ENCODE measurements at regions not wholly inside any gene's neighbourhood (a gene's known extent, or its start where the extent isn't known, plus 50 kb on each side); places are given as distances from the start of the nearest gene placed in this dataset.

GRCh38 chr2:103977668-103978067, 876.2 kb upstream of the POU3F3 start:
- no peak overlapping the region for H3K4me3 ChIP-seq (ENCODE audit: low read length)
- no peaks in the 10 kb centered on the region for H3K27me3 ChIP-seq (ENCODE audit: insufficient read depth, low read length)

GRCh38 chr2:103980401-103980800, 873.5 kb upstream of the POU3F3 start:
- peaks cover 2% of the 10 kb centered on the region for H3K4me1 ChIP-seq (ENCODE audit: insufficient read depth, low read length)
- no peak overlapping the region for H3K4me3 ChIP-seq (ENCODE audit: low read length)
- no peaks in the 10 kb centered on the region for H3K27me3 ChIP-seq (ENCODE audit: insufficient read depth, low read length)
- H3K9me3 ChIP-seq (ENCODE audit: low read length): no peaks in the 10 kb centered on the region
- H2AFZ ChIP-seq (ENCODE audit: low read depth, low read length): no peak overlapping the region
- no peaks in the 10 kb centered on the region for H3K36me3 ChIP-seq (ENCODE audit: insufficient read depth, low read length)

More at GRCh38 chr2:103977668-103978067, 876.2 kb upstream of the POU3F3 start:
- Histone ChIP-seq H2AFZ (ENCODE audit: low read depth, low read length) (no peak overlapping the region), H3K4me1 (ENCODE audit: insufficient read depth, low read length) (no peaks in the 10 kb centered on the region), H3K36me3 (ENCODE audit: insufficient read depth, low read length) (no peaks in the 10 kb centered on the region), H3K9me3 (ENCODE audit: low read length) (no peaks in the 10 kb centered on the region)

- Histone ChIP-seq H3K4me3 (ENCODE audit: low read length) (no peak overlapping the region), H2AFZ (ENCODE audit: low read depth, low read length) (no peak overlapping the region), H3K9me3 (ENCODE audit: low read length) (no peaks in the 10 kb centered on the region), H3K4me1 (ENCODE audit: insufficient read depth, low read length) (peaks cover 2% of the 10 kb centered on the region), H3K27me3 (ENCODE audit: insufficient read depth, low read length) (no peaks in the 10 kb centered on the region), H3K36me3 (ENCODE audit: insufficient read depth, low read length) (no peaks in the 10 kb centered on the region)
Measured at GRCh38 chr2:103982691-103983090, 871.2 kb upstream of the POU3F3 start.

- H3K27me3 ChIP-seq (ENCODE audit: insufficient read depth, low read length): no peaks in the 10 kb centered on the region
Measured at GRCh38 chr2:103986001-103986400, 867.9 kb upstream of the POU3F3 start.

GRCh38 chr2:103991591-103991990, 862.3 kb upstream of the POU3F3 start:
- Histone ChIP-seq H3K4me3 (ENCODE audit: low read length) (no peak overlapping the region), H3K4me1 (ENCODE audit: insufficient read depth, low read length) (no peaks in the 10 kb centered on the region), H3K9me3 (ENCODE audit: low read length) (no peaks in the 10 kb centered on the region), H2AFZ (ENCODE audit: low read depth, low read length) (no peak overlapping the region), H3K27me3 (ENCODE audit: insufficient read depth, low read length) (no peaks in the 10 kb centered on the region), H3K36me3 (ENCODE audit: insufficient read depth, low read length) (no peaks in the 10 kb centered on the region)

More at GRCh38 chr2:103986001-103986400, 867.9 kb upstream of the POU3F3 start:
- Histone ChIP-seq H3K4me1 (ENCODE audit: insufficient read depth, low read length) (peaks cover 2% of the 10 kb centered on the region), H2AFZ (ENCODE audit: low read depth, low read length) (no peak overlapping the region), H3K36me3 (ENCODE audit: insufficient read depth, low read length) (no peaks in the 10 kb centered on the region), H3K9me3 (ENCODE audit: low read length) (no peaks in the 10 kb centered on the region), H3K4me3 (ENCODE audit: low read length) (no peak overlapping the region)

- Histone ChIP-seq H3K27me3 (ENCODE audit: insufficient read depth, low read length) (no peaks in the 10 kb centered on the region), H3K9me3 (ENCODE audit: low read length) (no peaks in the 10 kb centered on the region), H2AFZ (ENCODE audit: low read depth, low read length) (no peak overlapping the region), H3K36me3 (ENCODE audit: insufficient read depth, low read length) (no peaks in the 10 kb centered on the region), H3K4me1 (ENCODE audit: insufficient read depth, low read length) (peaks cover 9% of the 10 kb centered on the region), H3K4me3 (ENCODE audit: low read length) (no peak overlapping the region)
Measured at GRCh38 chr2:104004821-104005220, 849.1 kb upstream of the POU3F3 start.

- H3K4me3 ChIP-seq (ENCODE audit: low read length): no peak overlapping the region
- H2AFZ ChIP-seq (ENCODE audit: low read depth, low read length): no peak overlapping the region
- no peaks in the 10 kb centered on the region for H3K27me3 ChIP-seq (ENCODE audit: insufficient read depth, low read length)
- H3K36me3 ChIP-seq (ENCODE audit: insufficient read depth, low read length): no peaks in the 10 kb centered on the region
- no peaks in the 10 kb centered on the region for H3K4me1 ChIP-seq (ENCODE audit: insufficient read depth, low read length)
- no peaks in the 10 kb centered on the region for H3K9me3 ChIP-seq (ENCODE audit: low read length)
Measured at GRCh38 chr2:104016801-104017200, 837.1 kb upstream of the POU3F3 start.

- H3K36me3 ChIP-seq (ENCODE audit: insufficient read depth, low read length): no peaks in the 10 kb centered on the region
- peaks cover 40% of the 10 kb centered on the region for H3K4me1 ChIP-seq (ENCODE audit: insufficient read depth, low read length)
- no peaks in the 10 kb centered on the region for H3K9me3 ChIP-seq (ENCODE audit: low read length)
- H2AFZ ChIP-seq (ENCODE audit: low read depth, low read length): no peak overlapping the region
- H3K27me3 ChIP-seq (ENCODE audit: insufficient read depth, low read length): no peaks in the 10 kb centered on the region
- no peak overlapping the region for H3K4me3 ChIP-seq (ENCODE audit: low read length)
Measured at GRCh38 chr2:104023306-104023705, 830.6 kb upstream of the POU3F3 start.

GRCh38 chr2:104023765-104024164, 830.1 kb upstream of the POU3F3 start:
- Histone ChIP-seq H3K4me1 (ENCODE audit: insufficient read depth, low read length) (peaks cover 40% of the 10 kb centered on the region), H3K27me3 (ENCODE audit: insufficient read depth, low read length) (no peaks in the 10 kb centered on the region), H2AFZ (ENCODE audit: low read depth, low read length) (no peak overlapping the region), H3K4me3 (ENCODE audit: low read length) (no peak overlapping the region), H3K9me3 (ENCODE audit: low read length) (no peaks in the 10 kb centered on the region), H3K36me3 (ENCODE audit: insufficient read depth, low read length) (no peaks in the 10 kb centered on the region)

- no peaks in the 10 kb centered on the region for H3K36me3 ChIP-seq (ENCODE audit: insufficient read depth, low read length)
Measured at GRCh38 chr2:104025295-104025694, 828.6 kb upstream of the POU3F3 start.

GRCh38 chr2:104026725-104027124, 827.2 kb upstream of the POU3F3 start:
- H3K36me3 ChIP-seq (ENCODE audit: insufficient read depth, low read length): no peaks in the 10 kb centered on the region
- peaks cover 40% of the 10 kb centered on the region for H3K4me1 ChIP-seq (ENCODE audit: insufficient read depth, low read length)
- no peaks in the 10 kb centered on the region for H3K27me3 ChIP-seq (ENCODE audit: insufficient read depth, low read length)
- H3K4me3 ChIP-seq (ENCODE audit: low read length): peak overlapping the region; percentile 49
- H3K9me3 ChIP-seq (ENCODE audit: low read length): no peaks in the 10 kb centered on the region
- H2AFZ ChIP-seq (ENCODE audit: low read depth, low read length): peak overlapping the region; percentile 40

More at GRCh38 chr2:104025295-104025694, 828.6 kb upstream of the POU3F3 start:
- Histone ChIP-seq H3K27me3 (ENCODE audit: insufficient read depth, low read length) (no peaks in the 10 kb centered on the region), H3K9me3 (ENCODE audit: low read length) (no peaks in the 10 kb centered on the region), H2AFZ (ENCODE audit: low read depth, low read length) (peak overlapping the region; percentile 21), H3K4me3 (ENCODE audit: low read length) (no peak overlapping the region), H3K4me1 (ENCODE audit: insufficient read depth, low read length) (peaks cover 40% of the 10 kb centered on the region)

- Histone ChIP-seq H3K4me3 (ENCODE audit: low read length) (peak overlapping the region; percentile 49), H3K4me1 (ENCODE audit: insufficient read depth, low read length) (peaks cover 40% of the 10 kb centered on the region), H3K36me3 (ENCODE audit: insufficient read depth, low read length) (no peaks in the 10 kb centered on the region), H3K9me3 (ENCODE audit: low read length) (no peaks in the 10 kb centered on the region), H2AFZ (ENCODE audit: low read depth, low read length) (no peak overlapping the region), H3K27me3 (ENCODE audit: insufficient read depth, low read length) (no peaks in the 10 kb centered on the region)
Measured at GRCh38 chr2:104027321-104027720, 826.6 kb upstream of the POU3F3 start.

- Histone ChIP-seq H3K4me3 (ENCODE audit: low read length) (no peak overlapping the region), H3K9me3 (ENCODE audit: low read length) (no peaks in the 10 kb centered on the region), H3K27me3 (ENCODE audit: insufficient read depth, low read length) (no peaks in the 10 kb centered on the region), H2AFZ (ENCODE audit: low read depth, low read length) (no peak overlapping the region), H3K4me1 (ENCODE audit: insufficient read depth, low read length) (peaks cover 38% of the 10 kb centered on the region), H3K36me3 (ENCODE audit: insufficient read depth, low read length) (no peaks in the 10 kb centered on the region)
Measured at GRCh38 chr2:104028061-104028460, 825.9 kb upstream of the POU3F3 start.

- Histone ChIP-seq H3K27me3 (ENCODE audit: insufficient read depth, low read length) (no peaks in the 10 kb centered on the region), H2AFZ (ENCODE audit: low read depth, low read length) (no peak overlapping the region), H3K9me3 (ENCODE audit: low read length) (no peaks in the 10 kb centered on the region), H3K4me1 (ENCODE audit: insufficient read depth, low read length) (no peaks in the 10 kb centered on the region), H3K4me3 (ENCODE audit: low read length) (no peak overlapping the region), H3K36me3 (ENCODE audit: insufficient read depth, low read length) (no peaks in the 10 kb centered on the region)
Measured at GRCh38 chr2:104033399-104033798, 820.5 kb upstream of the POU3F3 start.

All from neuron (in vitro differentiated cells).